HG02642 (cell line): ENCODE measurements at regions not wholly inside any gene's neighbourhood (a gene's known extent, or its start where the extent isn't known, plus 50 kb on each side); places are given as distances from the start of the nearest gene placed in this dataset.

Source experiments
- ATAC-seq: cut with Tn5 transposase; IDR thresholded peaks from one replicate; pipeline ENCODE4 v1.9.1; 2021; ENCODE audit warnings: mild to moderate bottlenecking; ENCODE audit not compliant: unreplicated experiment, poor library complexity

- no peak for ATAC-seq
Observed at GRCh38 chr17:77407321-77408277, 266.8 kb downstream of the SEC14L1 start.

GRCh38 chr17:77408284-77408683 lies 267.5 kb downstream of the SEC14L1 start:
- ATAC-seq: no peak

- no peak for ATAC-seq
Observed at GRCh38 chr17:77409282-77410161, 268.8 kb downstream of the SEC14L1 start.

- ATAC-seq: no peak
Observed at GRCh38 chr17:77410470-77410869, 269.7 kb downstream of the SEC14L1 start.

GRCh38 chr17:77414811-77415400 lies 274.1 kb downstream of the SEC14L1 start:
- no peak for ATAC-seq

- no peak for ATAC-seq
Observed at GRCh38 chr17:77416105-77416713, 275.4 kb downstream of the SEC14L1 start.

GRCh38 chr17:77417575-77417974 lies 276.8 kb downstream of the SEC14L1 start:
- no peak for ATAC-seq

- ATAC-seq: no peak
Observed at GRCh38 chr17:77418609-77419008, 277.8 kb downstream of the SEC14L1 start.

- no peak for ATAC-seq
Observed at GRCh38 chr17:77419095-77419494, 278.3 kb downstream of the SEC14L1 start.

- ATAC-seq: no peak
Observed at GRCh38 chr17:77419547-77420094, 278.9 kb downstream of the SEC14L1 start.

GRCh38 chr17:77420095-77420803 lies 279.5 kb downstream of the SEC14L1 start:
- no peak for ATAC-seq

- no peak for ATAC-seq
Observed at GRCh38 chr17:77420804-77421629, 280.2 kb downstream of the SEC14L1 start.

- no peak for ATAC-seq
Observed at GRCh38 chr17:77421630-77421972, 280.8 kb downstream of the SEC14L1 start.

- no peak for ATAC-seq
Observed at GRCh38 chr17:77422104-77422747, 281.5 kb downstream of the SEC14L1 start.

- ATAC-seq: no peak
Observed at GRCh38 chr17:77422748-77423113, 282.0 kb downstream of the SEC14L1 start.

GRCh38 chr17:77423589-77424451 lies 283.1 kb downstream of the SEC14L1 start:
- ATAC-seq: no peak

GRCh38 chr17:77424585-77425344 lies 284.0 kb downstream of the SEC14L1 start:
- no peak for ATAC-seq
